Putamen (tissue), 1 donor: ENCODE measurements at regions not wholly inside any gene's neighbourhood (a gene's known extent, or its start where the extent isn't known, plus 50 kb on each side); places are given as distances from the start of the nearest gene placed in this dataset.
"Not testable (repeated sequence)": the region's sequence is repeated elsewhere in the genome, so short reads cannot be mapped to it uniquely, and the experiment has no call there.

Experiments used
- DNase-seq: peaks from one replicate; pipeline ENCODE4 v3.0.0-alpha.2; 2016; ENCODE audit warnings: low spot score

DNA sequence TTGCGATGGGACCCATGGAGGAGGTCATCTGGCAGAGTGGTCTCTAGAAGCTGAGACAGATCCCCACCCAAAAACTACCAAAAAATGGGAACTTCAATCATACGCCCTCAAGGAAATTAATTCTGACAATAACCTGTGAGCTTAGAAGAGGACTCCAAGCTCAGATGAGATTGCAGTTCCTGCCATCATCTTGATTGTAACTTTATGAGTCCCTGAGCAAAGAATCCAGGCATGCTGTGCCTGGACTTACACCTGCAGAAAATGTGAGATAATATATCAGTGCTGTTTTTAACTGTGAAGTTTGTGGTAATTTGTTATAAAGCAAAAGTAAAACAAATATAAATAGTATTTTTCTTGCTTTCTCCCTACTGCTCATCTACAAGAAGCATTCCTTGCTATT lies 299.6 kb upstream of the MBL2 start:
- no peak for DNase-seq

DNA sequence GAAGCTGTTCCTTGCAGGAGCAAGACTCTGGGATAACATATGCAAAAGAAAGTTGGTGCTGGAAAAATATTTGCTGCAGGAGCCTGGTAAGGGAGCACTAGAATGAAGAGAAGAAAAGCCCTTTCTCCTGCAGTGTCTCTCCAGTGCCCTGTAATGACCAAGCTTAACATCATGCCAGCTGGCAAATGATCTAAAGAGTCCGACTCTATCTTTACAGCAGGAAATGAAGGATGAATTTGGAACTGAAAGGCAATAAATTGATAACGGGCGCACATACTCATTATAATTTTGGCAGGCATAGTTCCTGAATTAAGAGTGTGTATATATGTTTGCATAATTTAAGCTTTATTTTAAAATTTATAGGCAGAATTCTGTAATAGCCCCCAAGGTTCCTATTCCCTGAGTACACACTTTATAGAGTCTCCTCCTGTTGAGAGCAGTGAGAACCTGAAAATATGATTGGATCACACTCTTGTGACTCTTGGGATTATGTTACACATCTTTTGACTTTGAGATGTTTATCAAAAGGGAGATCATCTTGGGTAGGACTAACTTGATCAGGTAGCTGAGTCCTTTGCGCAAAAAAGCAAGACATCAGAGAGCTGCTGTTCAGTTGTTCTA lies 299.0 kb upstream of the MBL2 start:
- DNase-seq: no peak

GRCh38 chr10:53069013-53069412 lies 296.4 kb upstream of the MBL2 start:
- no peak for DNase-seq

GRCh38 chr10:53064614-53065013 lies 292.0 kb upstream of the MBL2 start:
- DNase-seq: no peak

DNA sequence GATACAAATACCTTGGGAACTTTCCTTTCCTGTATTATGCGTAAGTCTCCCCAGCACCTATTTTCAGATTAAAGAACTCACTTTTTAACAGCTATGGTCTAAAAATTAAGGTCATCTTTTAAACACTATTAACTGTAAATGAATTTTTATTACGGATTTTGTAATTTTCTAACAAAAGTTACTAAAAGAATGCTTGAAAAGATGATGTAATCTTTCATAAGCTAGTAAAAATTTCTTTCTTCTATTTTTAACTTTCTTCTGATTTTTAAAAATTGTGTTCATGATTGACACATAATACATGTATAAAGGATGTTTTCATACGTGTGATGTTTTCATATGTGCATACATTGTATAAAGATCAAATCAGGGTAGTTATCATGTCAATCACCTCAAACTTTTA lies 291.2 kb upstream of the MBL2 start:
- DNase-seq: no peak

- no peak for DNase-seq
Observed at GRCh38 chr10:53052521-53053164, 280.1 kb upstream of the MBL2 start.

- no peak for DNase-seq
Observed at GRCh38 chr10:53045315-53045714, 272.7 kb upstream of the MBL2 start.

- DNase-seq: not testable (repeated sequence)
Observed at GRCh38 chr10:53035823-53036222, 263.2 kb upstream of the MBL2 start.

GRCh38 chr10:53033396-53033795 lies 260.8 kb upstream of the MBL2 start:
- DNase-seq: no peak

- DNase-seq: not testable (repeated sequence)
Observed at GRCh38 chr10:53029872-53030849, 257.6 kb upstream of the MBL2 start.

DNA sequence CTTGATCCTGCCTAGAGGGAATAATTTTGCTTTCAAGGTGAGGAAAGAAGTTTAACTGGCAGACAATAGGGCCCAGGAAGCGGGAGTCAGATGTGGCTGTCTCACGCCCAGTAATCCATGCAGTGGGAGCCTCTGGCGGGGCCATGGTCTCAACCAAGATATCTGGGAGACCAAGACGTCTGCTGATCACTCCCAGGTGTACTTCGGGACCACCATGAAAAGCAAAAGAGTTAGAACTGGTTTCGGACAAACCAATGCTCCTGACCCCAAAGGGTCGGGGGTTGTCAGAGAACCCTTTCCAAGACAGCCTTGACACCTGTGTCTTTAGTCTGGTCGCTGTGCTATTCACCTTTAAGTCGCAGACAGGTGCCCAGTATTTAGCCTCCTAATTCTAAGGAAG lies 256.9 kb upstream of the MBL2 start:
- DNase-seq: no peak

- not testable (repeated sequence) for DNase-seq
Observed at GRCh38 chr10:53025765-53026164, 253.2 kb upstream of the MBL2 start.

DNA sequence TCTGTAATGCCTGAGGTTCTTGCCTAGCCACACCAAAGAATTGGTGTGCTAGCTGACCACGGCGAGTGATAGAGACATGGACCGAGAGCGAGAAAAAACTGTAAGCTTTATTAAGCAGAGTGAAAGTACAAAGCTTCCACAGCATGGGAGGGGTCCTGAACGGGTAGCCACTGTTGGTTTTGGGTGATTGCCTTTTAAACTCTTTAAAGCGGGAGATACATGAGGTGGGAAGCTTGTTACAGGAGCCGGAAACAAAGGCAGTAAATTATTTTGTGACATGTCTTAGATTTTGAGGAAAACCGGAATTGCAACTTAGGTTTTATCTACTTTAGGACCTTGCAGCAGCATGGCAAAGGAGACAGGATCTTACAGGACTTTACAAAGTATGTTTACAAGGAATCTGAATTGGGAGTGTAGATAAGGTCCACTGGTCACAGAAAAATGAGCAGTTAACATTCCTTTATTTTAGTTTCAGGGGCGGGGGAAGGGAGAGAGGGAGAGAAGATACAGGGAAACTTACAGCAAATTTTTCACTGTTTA lies 252.7 kb upstream of the MBL2 start:
- DNase-seq: no peak

DNA sequence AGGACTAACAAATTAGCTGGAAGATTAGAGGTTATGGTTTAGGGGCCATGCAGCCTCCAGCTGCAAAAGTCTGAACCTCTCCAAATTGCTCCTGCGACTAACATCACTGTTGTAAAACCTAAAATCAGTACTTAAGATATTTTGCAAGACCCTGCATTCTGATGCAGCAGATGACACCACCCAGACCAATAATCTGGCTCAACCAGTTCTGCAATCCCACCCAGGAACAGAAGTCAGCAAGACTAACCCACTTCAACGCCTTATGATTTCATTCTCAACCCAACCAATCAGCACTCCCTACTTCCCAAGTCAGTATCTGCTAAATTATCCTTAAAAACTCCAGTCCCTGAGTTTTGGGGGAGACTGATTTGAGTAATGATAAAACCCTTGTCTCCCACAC lies 250.8 kb upstream of the MBL2 start:
- no peak for DNase-seq

DNA sequence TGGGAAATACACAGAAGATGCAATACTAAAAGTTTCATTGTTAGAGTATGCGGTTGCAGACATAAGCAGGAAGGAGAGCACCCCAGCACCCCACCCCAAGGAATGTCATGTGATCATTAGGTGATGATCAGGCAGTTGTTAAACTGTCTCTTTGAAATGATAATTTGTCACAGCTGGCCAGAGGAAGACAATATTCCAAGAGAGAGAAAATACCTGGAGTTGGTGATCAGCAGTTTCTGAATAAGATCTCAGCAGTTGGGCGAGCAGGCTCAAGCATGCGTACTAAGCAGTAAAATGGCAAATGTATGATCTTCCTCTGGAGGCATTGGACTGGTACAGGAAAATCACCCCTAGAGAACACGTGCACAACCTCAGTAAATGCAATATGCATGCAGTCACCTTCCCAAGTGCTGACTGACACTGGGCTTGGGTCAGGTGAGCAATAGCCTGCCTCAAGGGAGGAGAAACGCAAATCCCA lies 250.1 kb upstream of the MBL2 start:
- no peak for DNase-seq

DNA sequence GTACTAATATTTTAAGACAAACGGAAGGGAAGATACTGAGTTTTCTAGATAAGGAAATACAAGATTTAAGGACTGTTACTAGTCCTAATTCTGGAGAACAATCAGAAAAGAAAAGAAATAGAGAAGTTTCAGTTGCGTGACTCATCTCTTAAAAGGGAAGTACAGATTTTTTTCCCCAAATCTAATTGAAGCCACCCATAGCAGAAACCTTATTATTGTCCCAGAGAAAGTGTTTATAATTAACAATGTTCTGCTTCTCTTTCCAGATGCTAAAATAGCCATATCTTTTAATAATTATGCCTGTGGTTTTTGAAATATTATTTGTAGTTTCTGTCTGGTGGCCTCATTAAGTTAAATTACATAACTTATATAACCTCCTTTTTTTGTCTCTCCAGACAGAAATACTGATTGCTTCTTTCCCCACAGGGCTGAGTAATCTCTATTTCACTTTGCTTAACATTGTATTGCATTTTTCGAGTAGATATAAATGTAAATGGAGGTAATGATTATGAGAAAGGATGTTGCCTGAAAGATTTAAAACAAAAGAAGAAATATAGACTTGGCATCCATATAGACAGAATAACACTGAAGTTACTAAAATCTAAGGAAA lies 240.7 kb upstream of the MBL2 start:
- no peak for DNase-seq

DNA sequence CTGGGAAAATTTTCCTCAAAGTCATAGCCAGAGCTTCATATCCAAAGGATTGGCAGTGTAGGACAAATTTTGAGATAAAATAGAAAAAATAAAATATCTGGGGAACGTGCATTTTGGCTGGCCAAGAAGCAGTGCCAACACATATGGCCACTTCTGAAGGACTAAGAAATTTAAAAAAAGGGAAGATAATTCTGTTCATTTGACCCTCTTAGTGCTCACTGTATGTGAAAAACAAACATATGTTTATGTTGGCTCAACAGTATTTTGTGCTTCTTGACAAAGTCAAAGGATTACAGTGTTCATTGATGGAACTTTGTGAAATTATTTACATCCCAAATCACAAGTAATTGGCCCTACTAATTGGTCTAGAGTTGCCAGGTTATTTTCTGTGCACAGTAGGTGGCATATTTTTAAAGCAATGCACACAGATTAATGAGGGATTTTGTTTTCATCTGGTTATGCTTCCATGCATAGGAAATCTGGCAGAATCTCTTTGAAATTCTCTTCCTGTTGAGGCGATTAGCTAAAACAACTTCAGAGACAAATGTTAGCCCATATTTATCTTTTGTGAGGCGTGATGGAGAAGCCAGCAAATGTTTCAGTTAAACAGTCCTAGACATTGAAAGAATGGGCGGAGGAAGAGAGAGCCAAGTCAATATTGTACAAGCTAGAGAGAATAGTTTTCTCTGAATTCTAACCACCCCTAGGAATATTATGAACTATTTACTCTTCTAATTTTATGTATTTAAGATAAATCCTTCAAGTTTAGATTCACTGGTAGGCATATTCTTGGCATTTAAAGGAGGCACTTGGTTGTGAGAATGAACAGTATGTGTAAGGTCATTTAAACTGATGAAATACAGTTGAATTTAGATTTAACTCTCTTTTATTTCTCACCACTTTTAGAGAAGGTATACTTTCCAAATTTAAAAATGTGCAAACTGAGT lies 237.7 kb upstream of the MBL2 start:
- DNase-seq: no peak

DNA sequence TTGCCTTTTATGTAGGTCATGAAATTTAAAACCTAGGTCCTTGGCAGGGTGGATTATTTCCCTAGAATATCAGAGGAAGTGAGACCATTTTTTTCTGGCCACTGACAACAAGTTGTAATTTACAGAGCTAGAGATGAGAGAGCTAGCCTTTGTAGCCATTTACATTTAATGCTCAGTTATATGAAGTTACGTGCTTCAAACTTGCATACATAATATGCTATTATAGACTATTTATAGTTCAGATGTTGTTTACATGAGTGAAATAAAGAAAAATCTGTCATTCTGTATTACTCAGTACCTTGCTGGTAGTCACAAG lies 234.9 kb upstream of the MBL2 start:
- no peak for DNase-seq

DNA sequence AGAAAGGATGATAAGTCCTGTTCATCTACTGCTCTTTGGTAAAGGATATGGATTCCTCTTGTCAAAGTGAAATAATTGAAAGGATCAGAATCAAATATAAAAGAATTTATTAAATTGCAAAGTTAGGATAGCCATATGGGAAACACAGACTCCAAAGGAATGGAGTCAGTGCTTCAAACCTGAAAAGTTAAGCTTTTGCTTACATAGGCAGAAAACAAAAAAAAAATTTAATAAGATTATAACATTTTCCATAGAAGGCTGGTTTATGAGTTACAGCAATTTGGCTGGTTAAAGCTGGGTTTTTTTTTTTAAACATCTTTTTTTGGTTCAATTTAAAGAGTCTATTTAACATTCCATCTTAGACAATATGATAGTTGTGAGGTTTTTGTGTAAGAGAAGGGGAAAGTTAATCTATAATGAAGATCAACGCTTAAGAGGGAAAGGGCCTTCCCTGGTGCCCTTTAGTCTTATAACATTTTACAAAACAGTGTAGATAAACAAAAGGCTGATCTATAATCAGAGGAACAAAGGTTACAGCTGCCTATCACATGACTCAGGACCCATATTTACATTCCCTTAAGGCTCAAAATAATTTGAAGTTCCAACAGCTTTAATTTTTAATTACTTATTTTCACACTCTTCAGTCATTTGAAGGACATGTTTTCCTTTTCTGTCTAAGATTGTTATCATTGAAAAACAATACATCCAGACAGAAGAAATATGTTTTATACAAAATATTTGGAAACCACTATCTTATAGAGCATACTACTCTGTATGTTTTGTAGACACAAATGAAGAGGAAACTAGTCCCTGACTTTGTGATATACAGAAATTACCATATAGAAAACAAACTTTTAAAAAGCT lies 234.3 kb upstream of the MBL2 start:
- DNase-seq: no peak
